ENCODE measurements at regions not wholly inside any gene's neighbourhood (a gene's known extent, or its start where the extent isn't known, plus 50 kb on each side); places are given as distances from the start of the nearest gene placed in this dataset.
"Not testable (repeated sequence)": the region's sequence is repeated elsewhere in the genome, so short reads cannot be mapped to it uniquely, and the experiment has no call there.

DNA sequence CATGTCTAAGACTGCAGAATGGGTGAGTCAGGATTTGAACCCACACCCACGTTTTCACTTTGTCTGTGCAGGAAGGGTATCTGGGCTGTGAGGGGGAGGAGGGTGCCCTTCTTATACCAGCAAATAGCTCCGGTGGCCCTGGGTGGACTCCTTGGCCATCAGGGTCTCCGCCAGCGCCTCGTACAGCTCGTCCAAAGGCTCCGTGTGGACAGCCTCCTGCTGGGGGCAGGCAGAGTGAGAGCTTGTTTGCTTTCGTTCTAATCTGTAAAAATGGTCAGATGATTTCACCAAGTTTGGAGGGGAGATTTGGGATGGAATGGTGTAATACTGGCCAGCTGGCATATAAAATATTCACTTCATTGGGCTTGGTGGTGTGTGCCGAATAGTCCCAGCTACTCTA, 111.7 kb upstream of the CCZ1B start:
- TF ChIP-seq EZH2 (IDR thresholded peaks at IDR 0.05; ENCODE audit: borderline replicate concordance, low read depth, low read length, poor library complexity, severe bottlenecking): not testable (repeated sequence)
- TF ChIP-seq, protein P1, sequence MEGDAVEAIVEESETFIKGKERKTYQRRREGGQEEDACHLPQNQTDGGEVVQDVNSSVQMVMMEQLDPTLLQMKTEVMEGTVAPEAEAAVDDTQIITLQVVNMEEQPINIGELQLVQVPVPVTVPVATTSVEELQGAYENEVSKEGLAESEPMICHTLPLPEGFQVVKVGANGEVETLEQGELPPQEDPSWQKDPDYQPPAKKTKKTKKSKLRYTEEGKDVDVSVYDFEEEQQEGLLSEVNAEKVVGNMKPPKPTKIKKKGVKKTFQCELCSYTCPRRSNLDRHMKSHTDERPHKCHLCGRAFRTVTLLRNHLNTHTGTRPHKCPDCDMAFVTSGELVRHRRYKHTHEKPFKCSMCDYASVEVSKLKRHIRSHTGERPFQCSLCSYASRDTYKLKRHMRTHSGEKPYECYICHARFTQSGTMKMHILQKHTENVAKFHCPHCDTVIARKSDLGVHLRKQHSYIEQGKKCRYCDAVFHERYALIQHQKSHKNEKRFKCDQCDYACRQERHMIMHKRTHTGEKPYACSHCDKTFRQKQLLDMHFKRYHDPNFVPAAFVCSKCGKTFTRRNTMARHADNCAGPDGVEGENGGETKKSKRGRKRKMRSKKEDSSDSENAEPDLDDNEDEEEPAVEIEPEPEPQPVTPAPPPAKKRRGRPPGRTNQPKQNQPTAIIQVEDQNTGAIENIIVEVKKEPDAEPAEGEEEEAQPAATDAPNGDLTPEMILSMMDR (conservative IDR thresholded peaks at IDR 0.05; ENCODE audit: low read depth, low read length): not testable (repeated sequence)
